GM13977 (cell line): ENCODE measurements at regions not wholly inside any gene's neighbourhood (a gene's known extent, or its start where the extent isn't known, plus 50 kb on each side); places are given as distances from the start of the nearest gene placed in this dataset.

Source experiments
- DNase-seq: peaks from one replicate; pipeline ENCODE4 v3.0.0; 2012; ENCODE audit warnings: low spot score
- in situ Hi-C: fragments of 300-500 bp; cut with MboI; formaldehyde crosslinking; loops from one replicate; pipeline ENCODE4 v1.12.0; 2022; ENCODE audit warnings: low sequenced_read_pairs, low pct_unique_long_range_greater_than_20kb, mixed read lengths, inconsistent platforms; ENCODE audit not compliant: unreplicated experiment
- TF ChIP-seq, protein P1 (sequence below): IDR thresholded peaks from 2 replicates; pipeline ENCODE4 v1.5.1; 2012; ENCODE audit warnings: mild to moderate bottlenecking, control low read depth; ENCODE audit not compliant: insufficient read depth; ENCODE audit errors: extremely low read depth, missing control alignments

DNA sequence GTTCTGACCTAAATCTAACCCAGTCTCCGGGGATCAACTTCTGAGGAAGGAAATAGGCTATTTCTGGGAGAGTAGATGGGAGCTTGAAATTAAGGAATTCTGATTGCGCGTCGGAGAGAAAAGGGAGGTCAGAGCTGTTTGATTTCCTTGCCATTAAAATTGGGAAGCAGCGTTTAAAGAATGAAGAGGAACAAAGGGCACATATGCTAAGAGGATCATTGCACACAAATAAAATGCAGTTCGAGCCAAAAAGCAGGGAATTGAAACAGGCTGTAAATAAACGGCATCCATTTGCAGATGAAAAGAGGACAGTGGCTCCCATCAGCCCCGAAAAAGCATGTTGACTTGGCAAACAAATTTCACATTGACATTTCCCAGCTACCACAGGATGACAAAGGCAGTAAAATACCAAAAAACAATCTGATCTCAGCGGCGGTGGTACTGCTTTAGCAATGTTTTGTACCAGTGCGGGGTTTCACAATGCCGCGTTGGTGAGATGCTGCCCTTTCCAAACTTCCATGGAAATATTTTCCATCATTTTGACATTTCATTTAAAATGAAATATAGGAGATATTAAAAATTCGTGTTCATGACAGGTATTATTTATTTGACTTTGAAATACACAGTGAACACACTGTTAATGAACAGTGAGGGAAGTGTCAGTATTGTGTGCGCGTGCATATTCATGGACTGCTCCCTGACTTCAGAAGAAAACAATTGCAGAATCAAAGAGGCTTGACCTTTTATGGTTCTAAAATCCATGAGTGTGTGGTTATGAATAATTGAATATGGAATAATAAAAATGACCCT lies 108.8 kb downstream of the SQOR start:
- TF ChIP-seq, protein P1, sequence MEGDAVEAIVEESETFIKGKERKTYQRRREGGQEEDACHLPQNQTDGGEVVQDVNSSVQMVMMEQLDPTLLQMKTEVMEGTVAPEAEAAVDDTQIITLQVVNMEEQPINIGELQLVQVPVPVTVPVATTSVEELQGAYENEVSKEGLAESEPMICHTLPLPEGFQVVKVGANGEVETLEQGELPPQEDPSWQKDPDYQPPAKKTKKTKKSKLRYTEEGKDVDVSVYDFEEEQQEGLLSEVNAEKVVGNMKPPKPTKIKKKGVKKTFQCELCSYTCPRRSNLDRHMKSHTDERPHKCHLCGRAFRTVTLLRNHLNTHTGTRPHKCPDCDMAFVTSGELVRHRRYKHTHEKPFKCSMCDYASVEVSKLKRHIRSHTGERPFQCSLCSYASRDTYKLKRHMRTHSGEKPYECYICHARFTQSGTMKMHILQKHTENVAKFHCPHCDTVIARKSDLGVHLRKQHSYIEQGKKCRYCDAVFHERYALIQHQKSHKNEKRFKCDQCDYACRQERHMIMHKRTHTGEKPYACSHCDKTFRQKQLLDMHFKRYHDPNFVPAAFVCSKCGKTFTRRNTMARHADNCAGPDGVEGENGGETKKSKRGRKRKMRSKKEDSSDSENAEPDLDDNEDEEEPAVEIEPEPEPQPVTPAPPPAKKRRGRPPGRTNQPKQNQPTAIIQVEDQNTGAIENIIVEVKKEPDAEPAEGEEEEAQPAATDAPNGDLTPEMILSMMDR, result no peak

DNA sequence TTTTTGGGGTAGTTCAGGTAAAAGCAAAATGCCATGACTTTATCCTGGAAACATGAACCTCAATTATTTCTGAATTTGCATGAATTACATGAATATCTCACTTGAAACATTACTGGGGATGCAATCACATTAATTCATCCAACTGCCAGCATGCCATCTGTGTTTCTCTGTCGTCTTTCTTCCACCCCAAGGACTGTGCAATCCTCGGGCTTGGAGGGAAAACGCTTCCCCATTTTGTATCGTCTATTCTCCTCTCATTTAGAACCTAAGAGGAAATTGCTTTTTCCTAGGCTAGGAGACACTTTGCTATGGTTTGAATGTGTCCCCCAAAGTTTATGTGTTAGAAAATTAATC lies 109.4 kb downstream of the SQOR start:
- no peak for DNase-seq
- in situ Hi-C loops, result no loop called here
- TF ChIP-seq, protein P1, result no peak

More for the DNA sequence above, 108.8 kb downstream of the SQOR start:
- in situ Hi-C loops, result no loop called here
- no peak for DNase-seq

DNA sequence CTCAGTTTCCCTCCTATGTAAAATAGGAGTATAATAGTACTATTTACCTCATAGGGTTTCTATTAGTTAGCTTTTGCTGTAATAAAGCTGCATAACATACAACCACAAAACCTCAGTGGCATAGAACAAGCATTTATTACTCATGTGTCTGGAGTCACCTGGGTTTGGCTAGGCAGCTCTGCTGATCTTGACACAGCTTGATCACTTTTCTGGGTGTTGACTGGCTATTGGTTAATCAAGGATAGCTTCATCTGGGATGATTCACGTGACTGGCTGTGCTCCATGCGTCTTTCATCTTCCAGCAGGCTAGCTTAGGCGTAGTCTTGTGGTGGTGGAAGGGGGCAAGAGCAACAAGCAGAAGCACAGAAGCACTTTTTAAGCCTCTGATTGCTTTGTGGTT lies 112.6 kb downstream of the SQOR start:
- in situ Hi-C loops, result no loop called here
- no peak for DNase-seq
- TF ChIP-seq, protein P1, result no peak

DNA sequence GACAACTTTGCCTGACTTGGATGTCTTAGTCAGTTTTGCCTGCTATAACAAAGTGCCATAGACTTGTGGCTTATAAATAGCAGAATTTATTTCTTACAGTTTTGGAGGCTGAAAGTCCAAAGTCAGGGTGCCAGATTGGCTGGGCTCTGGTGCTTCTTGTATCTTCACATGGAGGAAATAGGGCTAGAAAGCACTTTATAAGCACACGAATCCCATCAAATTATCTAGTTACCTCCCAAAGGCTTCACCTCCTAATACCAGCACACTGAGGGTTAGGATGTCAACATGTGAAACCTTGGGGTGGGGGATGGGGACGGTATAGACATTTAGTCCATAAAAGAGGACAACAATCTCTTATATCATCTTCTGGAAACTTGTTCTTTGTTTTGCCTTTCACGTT lies 116.8 kb downstream of the SQOR start:
- TF ChIP-seq, protein P1, result no peak
- in situ Hi-C loops, result no loop called here
- DNase-seq, result no peak

DNA sequence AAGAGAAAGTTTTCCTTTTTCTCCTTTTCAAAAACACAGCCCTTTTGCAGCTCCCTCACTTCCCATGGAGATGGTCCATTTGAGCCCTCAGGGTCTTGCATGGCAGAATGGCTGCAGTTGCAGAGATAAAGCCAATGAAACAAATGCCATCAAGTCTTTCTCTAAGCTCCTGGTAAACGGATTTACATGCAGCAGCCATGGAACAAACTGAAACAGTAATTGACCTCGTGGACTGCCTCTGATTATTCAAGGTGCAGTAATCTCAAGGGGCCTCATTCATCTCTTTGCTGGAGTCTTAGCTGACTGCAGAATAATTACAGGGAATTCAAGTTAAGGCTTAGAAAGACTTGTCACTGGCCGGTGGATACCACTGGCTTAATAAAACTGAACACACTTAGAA lies 125.1 kb downstream of the SQOR start:
- DNase-seq, result no peak
- TF ChIP-seq, protein P1, result no peak
- in situ Hi-C loops, result no loop called here

DNA sequence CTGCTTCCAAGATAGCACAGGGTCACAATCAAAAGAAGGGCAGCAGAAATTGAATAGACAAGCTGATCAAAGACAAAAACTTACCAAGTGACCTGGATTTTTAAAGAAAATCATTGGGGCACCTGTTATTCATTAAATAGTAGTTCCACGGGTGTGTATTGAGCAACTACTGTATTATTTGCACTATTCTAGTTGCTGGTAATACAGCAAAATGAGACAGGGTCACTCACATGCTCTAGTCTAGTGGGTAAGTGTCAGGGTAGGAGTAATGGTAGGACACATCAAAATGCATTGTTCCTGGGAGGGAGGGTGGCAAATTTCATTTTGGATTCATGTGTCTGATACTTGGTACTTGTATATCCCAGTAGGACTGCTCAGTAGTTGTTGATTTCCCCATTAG lies 127.9 kb downstream of the SQOR start:
- no peak for DNase-seq
- in situ Hi-C loops, result no loop called here
- TF ChIP-seq, protein P1, result no peak
